Smooth muscle cell (in vitro differentiated cells): ENCODE measurements at regions not wholly inside any gene's neighbourhood (a gene's known extent, or its start where the extent isn't known, plus 50 kb on each side); places are given as distances from the start of the nearest gene placed in this dataset.

ENCODE experiments used
- DNase-seq: peaks from one replicate; lab custom pipeline; 2025; ENCODE audit not compliant: unreplicated experiment; lab: John Stamatoyannopoulos, UW
- H2AFZ ChIP-seq: fragments of 200-600 bp; sonication (generic); 2 replicates; pipeline ENCODE4 v1.6.0; 2016; ENCODE audit warnings: antibody characterized with exemption, low read depth, mild to moderate bottlenecking
- H3F3A ChIP-seq: fragments of 200-600 bp; sonication (generic); 2 replicates; pipeline ENCODE4 v1.6.0; 2017; ENCODE audit warnings: antibody characterized with exemption, low read depth
- H3K27ac ChIP-seq: fragments of 200-600 bp; sonication (generic); 2 replicates; pipeline ENCODE4 v1.5.1; 2016; ENCODE audit warnings: low read depth, mild to moderate bottlenecking
- H3K27me3 ChIP-seq: fragments of 200-600 bp; sonication (generic); 2 replicates; pipeline ENCODE4 v1.6.1; 2016; ENCODE audit warnings: low read depth, mild to moderate bottlenecking
- H3K36me3 ChIP-seq: fragments of 200-600 bp; sonication (generic); 2 replicates; pipeline ENCODE4 v1.5.1; 2016; ENCODE audit warnings: low read depth
- H3K4me1 ChIP-seq: fragments of 200-600 bp; sonication (generic); 2 replicates; pipeline ENCODE4 v1.5.1; 2016; ENCODE audit warnings: low read depth
- H3K4me2 ChIP-seq: fragments of 200-600 bp; sonication (generic); 2 replicates; pipeline ENCODE4 v1.6.0; 2016; ENCODE audit warnings: mild to moderate bottlenecking
- H3K4me3 ChIP-seq: fragments of 200-600 bp; sonication (generic); 2 replicates; pipeline ENCODE4 v1.5.1; 2016; ENCODE audit warnings: mild to moderate bottlenecking
- H3K79me2 ChIP-seq: fragments of 200-600 bp; sonication (generic); 2 replicates; pipeline ENCODE4 v1.6.0; 2016; ENCODE audit warnings: low read depth, mild to moderate bottlenecking
- H3K9ac ChIP-seq: fragments of 200-600 bp; sonication (generic); 2 replicates; pipeline ENCODE4 v1.6.0; 2016; ENCODE audit warnings: low read depth
- H3K9me3 ChIP-seq: fragments of 200-600 bp; sonication (generic); replicated peaks from 2 replicates; pipeline ENCODE4 v1.5.1; 2016; ENCODE audit warnings: low read depth
- H4K20me1 ChIP-seq: fragments of 200-600 bp; sonication (generic); 2 replicates; pipeline ENCODE4 v1.6.0; 2016; ENCODE audit warnings: low read depth
- CTCF ChIP-seq: fragments of 200-600 bp; sonication (generic); IDR thresholded peaks from 2 replicates; pipeline ENCODE4 v1.5.1; 2017; ENCODE audit warnings: borderline replicate concordance, mild to moderate bottlenecking, antibody characterized with exemption; ENCODE audit not compliant: insufficient read depth, poor library complexity, severe bottlenecking
- WGBS: methylation state at CpG from one replicate; pipeline ENCODE4 v1.1.7; 2016; ENCODE audit warnings: low lambda C conversion rate; 5-methylcytosine and 5-hydroxymethylcytosine counted together

- no peak for DNase-seq
These were observed 221.0 kb upstream of the PDE10A start for GRCh38 chr6:165883851-165884640.

GRCh38 chr6:165881806-165882205 lies 218.8 kb upstream of the PDE10A start:
- H3K36me3 ChIP-seq, result no peaks in the 10 kb centered on the region
- H3K27me3 ChIP-seq, result peaks cover 7% of the 10 kb centered on the region
- DNase-seq, result no peak
- no peaks in the 10 kb centered on the region for H3K4me1 ChIP-seq
- 84% methylated on average over 9 of the region's 9 CpGs for WGBS
- no peak for TF ChIP-seq CTCF
- no peak overlapping the region for H2AFZ ChIP-seq
- no peak overlapping the region for H3K9ac ChIP-seq
- no peak overlapping the region for H3K4me2 ChIP-seq
- no peaks in the 10 kb centered on the region for H3F3A ChIP-seq
- no peak overlapping the region for H3K4me3 ChIP-seq
- no peaks in the 10 kb centered on the region for H4K20me1 ChIP-seq
- no peak overlapping the region for H3K27ac ChIP-seq
- no peaks in the 10 kb centered on the region for H3K9me3 ChIP-seq
- no peaks in the 10 kb centered on the region for H3K79me2 ChIP-seq

More at GRCh38 chr6:165883851-165884640, 221.0 kb upstream of the PDE10A start:
- no peaks in the 10 kb centered on the region for H4K20me1 ChIP-seq
- H3K27me3 ChIP-seq, result no peaks in the 10 kb centered on the region
- H3K9ac ChIP-seq, result no peak overlapping the region
- H3F3A ChIP-seq, result no peaks in the 10 kb centered on the region
- no peaks in the 10 kb centered on the region for H3K36me3 ChIP-seq
- H3K4me2 ChIP-seq, result peak overlapping the region; percentile 56
- 66% methylated on average over 16 of the region's 16 CpGs for WGBS
- no peaks in the 10 kb centered on the region for H3K79me2 ChIP-seq
- no peaks in the 10 kb centered on the region for H3K9me3 ChIP-seq
- H3K27ac ChIP-seq, result peak overlapping the region; percentile 73
- no peak overlapping the region for H3K4me3 ChIP-seq
- H2AFZ ChIP-seq, result no peak overlapping the region
- H3K4me1 ChIP-seq, result no peaks in the 10 kb centered on the region
- TF ChIP-seq CTCF, result no peak

- 33% methylated on average over 2 of the region's 2 CpGs for WGBS
- Histone ChIP-seq H3F3A (no peaks in the 10 kb centered on the region), H2AFZ (peak overlapping the region; percentile 75), H3K4me3 (no peak overlapping the region), H3K36me3 (no peaks in the 10 kb centered on the region), H3K27me3 (peaks cover 18% of the 10 kb centered on the region), H3K79me2 (no peaks in the 10 kb centered on the region), H3K27ac (peak overlapping the region; percentile 1), H3K4me2 (no peak overlapping the region), H3K9me3 (no peaks in the 10 kb centered on the region), H4K20me1 (no peaks in the 10 kb centered on the region), H3K9ac (no peak overlapping the region), H3K4me1 (no peaks in the 10 kb centered on the region)
- no peak for TF ChIP-seq CTCF
- DNase-seq, result no peak
These were observed 217.6 kb upstream of the PDE10A start for GRCh38 chr6:165880686-165881085.

GRCh38 chr6:165877773-165878172 lies 214.7 kb upstream of the PDE10A start:
- Histone ChIP-seq H3K4me1 (no peaks in the 10 kb centered on the region), H3K9ac (no peak overlapping the region), H3K27ac (no peak overlapping the region), H3K27me3 (peaks cover 36% of the 10 kb centered on the region), H3K36me3 (no peaks in the 10 kb centered on the region), H3F3A (no peaks in the 10 kb centered on the region), H2AFZ (no peak overlapping the region), H4K20me1 (no peaks in the 10 kb centered on the region), H3K79me2 (no peaks in the 10 kb centered on the region), H3K4me2 (no peak overlapping the region), H3K9me3 (no peaks in the 10 kb centered on the region), H3K4me3 (no peak overlapping the region)
- DNase-seq, result no peak
- no peak for TF ChIP-seq CTCF
- 61% methylated on average over 3 of the region's 3 CpGs for WGBS
